Stimulated activated CD4-positive, alpha-beta T cell treated with anti-CD3 and anti-CD28 coated beads, Interleukin-4, amount 100 ng/mL, for 24 hours (primary cell): ENCODE measurements at regions not wholly inside any gene's neighbourhood (a gene's known extent, or its start where the extent isn't known, plus 50 kb on each side); places are given as distances from the start of the nearest gene placed in this dataset.
A peak's percentile ranks its signal among the peaks of the same experiment; 100 is the strongest.
"Not testable (repeated sequence)": the region's sequence is repeated elsewhere in the genome, so short reads cannot be mapped to it uniquely, and the experiment has no call there.

Source experiments
- DNase-seq: peaks from one replicate; pipeline ENCODE4 v3.0.0-alpha.2; 2020

DNA sequence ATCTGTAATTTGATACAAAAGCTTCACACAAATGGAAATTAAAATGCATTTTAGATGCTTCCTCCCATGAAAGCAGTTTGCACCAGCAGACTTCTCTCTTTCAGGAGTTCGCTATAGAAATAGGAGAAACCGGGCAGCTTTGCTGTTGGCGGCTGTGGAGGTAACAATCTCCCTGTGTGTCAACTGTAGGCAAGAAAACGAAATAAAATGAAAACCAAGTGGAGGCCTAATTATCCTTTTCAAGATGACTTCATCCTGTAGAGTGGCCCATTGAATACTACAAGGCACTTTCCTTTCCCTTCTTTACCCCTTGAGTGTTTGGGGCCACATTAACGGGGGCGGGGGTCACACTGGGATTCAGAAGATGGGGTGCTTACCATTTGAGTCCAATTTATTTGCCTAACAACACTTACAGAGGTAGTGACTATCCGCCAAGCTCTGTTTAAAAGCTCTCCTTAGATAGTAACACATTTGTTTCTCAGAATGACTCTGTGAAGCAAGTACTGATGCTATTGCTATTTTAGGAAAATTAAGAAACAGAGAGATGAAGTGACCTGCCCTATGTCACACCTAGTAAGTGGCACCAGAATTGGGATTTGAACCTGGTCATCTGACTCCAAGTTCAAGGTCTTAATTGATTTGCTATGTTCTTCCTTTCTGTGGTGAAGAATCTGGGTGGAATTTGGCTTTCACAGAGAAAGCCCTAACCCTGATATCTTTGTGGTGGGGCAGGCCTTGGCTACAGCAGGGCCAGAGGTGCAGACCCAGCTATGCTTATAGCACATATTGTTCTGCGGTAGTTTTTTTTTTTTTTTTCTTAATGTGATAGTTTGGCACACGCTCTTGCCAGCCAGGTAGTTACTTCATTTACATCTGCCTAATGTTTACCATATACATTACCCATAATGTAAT, 125.5 kb upstream of the MPHOSPH6 start:
- no peak for DNase-seq

- DNase-seq, result no peak
Measured at GRCh38 chr16:82293671-82294070, 123.6 kb upstream of the MPHOSPH6 start.

DNA sequence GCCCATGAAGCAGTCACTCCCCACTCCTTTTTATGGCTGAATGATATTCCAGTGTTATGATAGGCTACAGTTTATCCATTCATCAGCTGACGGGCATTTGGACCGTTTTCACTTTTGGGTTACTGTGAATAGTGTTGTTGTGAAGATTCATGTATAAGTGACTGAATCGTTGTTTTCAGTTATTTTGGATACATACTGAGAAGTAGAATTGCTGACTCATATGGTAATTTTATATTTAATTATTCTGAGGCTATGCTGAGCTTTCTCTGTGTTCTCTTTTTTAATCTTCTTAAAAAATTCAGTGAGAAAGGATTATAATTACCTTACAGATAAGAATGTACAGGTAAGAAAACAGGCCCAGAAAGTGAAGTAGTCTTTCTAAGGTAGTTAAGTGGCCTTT, 117.9 kb upstream of the MPHOSPH6 start:
- DNase-seq, result no peak

GRCh38 chr16:82282662-82283061, 112.6 kb upstream of the MPHOSPH6 start:
- no peak for DNase-seq

DNA sequence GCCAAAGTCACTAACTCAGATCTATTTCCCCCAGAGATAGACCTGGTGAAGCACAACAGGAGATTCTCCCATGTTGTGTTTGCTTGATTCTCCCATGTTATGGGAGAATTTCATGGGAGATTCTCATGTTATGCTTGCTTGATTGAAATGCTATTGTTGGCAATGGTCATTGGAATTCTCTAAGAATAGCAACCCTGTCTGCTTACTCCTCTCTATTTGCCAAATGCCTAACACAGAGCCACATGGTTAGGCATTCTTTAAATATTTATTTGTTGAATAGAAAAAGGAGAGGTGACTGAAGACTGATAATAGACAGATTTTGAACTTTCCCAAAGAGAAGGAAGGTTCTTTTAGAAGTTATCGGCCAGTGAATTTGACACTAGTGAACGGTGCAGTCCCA, 111.5 kb upstream of the MPHOSPH6 start:
- DNase-seq, result no peak

- DNase-seq, result no peak
Measured at GRCh38 chr16:82280867-82281266, 110.8 kb upstream of the MPHOSPH6 start.

DNA sequence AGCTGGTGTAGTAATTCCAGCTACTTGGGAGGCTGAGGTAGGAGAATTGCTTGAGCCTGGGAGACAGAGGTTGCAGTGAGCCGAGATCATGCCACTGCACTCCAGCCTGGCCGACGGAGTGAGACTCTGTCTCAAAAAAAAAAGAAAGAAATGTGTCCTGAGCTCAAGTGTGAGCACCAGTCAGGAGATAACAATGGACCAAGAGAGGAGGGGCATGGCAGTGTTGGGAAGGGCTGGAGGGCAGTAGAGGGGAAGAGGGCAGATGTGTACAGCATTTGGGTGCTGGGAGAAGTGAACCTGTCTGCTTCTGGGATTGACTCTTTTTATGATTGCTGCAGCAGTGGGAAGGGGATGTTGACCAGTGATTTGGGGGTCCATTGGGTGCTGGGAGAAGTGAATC, 105.3 kb upstream of the MPHOSPH6 start:
- DNase-seq, result not testable (repeated sequence)

DNA sequence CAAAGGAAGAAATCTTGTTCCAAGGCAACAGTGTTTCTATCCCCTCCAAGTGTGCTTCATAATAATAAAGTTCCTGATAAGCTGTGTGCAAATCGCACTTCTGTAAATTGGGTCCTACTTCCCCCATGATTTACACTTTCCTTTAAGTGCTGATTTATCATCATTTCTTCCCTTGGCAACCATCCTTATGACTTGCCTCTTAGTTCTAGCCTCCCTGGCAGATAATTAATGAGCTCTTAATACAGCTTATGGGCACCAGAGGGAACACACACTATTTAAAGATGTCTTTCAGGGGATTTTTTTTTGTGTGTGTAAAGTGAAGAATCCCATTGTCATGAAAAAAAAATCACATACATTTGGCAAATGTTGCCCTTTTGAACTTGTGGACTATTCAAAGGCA, 101.6 kb upstream of the MPHOSPH6 start:
- DNase-seq, result no peak

DNA sequence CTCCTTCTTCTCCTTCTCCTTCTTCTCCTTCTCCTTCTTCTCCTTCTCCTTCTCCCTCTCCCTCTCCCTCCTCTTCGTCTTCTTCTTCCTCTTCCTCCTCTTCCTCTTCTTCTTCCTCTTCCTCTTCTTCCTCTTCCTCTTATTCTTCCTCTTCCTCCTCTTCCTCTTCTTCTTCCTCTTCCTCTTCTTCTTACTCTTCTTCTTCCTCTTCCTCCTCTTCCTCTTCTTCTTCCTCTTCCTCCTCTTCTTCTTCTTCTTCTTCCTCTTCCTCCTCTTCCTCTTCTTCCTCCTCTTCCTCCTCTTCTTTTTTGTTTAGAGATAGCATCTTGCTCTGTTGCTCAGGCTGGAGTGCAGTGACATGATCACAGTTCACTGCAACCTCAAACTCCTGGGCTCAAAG, 97.7 kb upstream of the MPHOSPH6 start:
- not testable (repeated sequence) for DNase-seq

- no peak for DNase-seq
Measured at GRCh38 chr16:82265809-82266208, 95.8 kb upstream of the MPHOSPH6 start.

- no peak for DNase-seq
Measured at GRCh38 chr16:82264756-82265155, 94.7 kb upstream of the MPHOSPH6 start.

DNA sequence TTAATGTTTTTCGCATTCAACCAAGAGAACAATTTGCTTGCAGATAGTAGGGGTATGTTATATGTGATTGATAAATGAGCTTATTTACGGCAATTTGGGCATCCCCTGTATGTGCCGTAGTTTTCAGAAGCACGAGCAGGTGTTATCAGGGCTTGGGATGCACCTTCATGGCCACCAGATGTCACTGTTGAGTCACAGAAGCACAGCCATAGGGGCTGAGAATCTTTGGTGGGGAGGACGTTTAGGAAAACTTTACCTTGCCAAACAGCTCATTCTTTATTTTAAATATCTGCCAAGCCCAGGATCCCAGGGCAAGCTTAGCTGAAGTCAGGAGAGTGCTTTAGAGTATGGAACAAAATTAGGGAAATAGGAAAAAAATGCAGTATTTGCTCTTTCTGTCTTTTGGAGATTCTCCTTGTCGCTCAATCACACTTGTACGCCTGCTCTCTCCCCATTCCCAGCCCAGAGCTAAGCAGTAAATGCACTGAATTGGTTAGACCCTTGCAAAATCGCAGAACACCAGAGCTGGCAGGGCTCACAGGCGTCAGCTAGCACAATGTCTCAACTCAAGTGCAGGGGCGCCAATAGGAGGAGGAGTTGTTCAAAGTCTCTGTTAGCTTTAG, 93.6 kb upstream of the MPHOSPH6 start:
- DNase-seq, result peak; percentile 54

DNA sequence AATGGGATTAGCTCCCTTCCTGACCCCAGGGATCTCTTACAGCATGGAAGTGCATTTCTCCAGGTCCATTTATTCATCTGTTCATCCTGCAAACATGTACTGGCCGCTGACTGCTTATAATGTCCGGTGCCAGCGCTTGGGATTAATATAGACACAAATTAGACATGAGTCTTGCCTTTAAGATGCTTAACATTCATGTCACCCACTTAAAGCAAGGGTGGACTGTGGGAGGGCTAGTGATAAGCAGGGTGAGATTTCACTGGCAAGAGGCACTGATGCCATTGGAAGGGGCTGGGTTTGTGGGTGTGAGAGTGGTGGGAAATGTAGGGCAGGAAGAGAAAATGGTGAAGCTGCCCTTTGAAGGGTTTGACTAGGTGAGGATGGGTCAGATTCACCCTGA, 92.2 kb upstream of the MPHOSPH6 start:
- DNase-seq, result no peak

GRCh38 chr16:82260212-82260795, 90.3 kb upstream of the MPHOSPH6 start:
- no peak for DNase-seq

DNA sequence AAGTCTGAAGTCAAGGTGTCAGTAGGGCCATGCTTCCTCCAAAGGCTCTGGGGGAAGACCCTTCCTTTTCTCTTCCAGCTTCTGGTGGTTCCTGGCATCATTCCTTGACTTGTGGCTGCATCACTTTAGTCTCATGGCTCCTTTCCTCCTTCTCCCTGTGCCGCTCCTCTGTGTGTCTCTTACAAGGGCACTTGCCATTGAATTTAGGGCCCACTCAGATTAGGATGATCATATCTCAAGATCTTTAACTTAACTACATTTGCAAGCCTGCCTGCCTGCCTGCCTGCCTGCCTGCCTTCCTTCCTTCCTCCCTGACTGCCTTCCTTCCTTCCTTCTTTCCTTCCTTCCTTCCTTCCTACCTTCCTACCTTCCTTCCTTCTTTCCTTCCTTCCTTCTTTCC, 89.7 kb upstream of the MPHOSPH6 start:
- DNase-seq, result no peak

- no peak for DNase-seq
Measured at GRCh38 chr16:82257990-82258389, 88.0 kb upstream of the MPHOSPH6 start.

DNA sequence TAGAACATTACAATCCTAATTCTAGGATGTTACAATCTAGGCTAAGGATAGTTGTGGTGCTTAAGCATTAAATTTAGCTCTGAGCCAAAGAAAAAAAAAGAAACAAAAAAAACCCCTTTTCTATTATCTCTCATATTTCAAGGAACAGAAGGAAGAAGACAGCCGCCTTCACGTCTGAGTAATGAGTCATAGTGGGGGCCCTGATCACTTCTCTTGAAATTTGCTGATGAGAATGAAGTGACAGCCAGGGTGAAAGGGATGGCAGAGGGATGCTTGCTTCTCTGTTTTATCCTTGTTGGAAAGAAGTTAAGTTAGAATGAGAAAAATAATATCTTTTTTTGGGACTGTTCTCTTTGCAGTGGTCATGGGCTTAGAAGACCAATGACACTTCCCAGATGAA, 82.6 kb upstream of the MPHOSPH6 start:
- no peak for DNase-seq

GRCh38 chr16:82248677-82249076, 78.7 kb upstream of the MPHOSPH6 start:
- DNase-seq, result no peak

DNA sequence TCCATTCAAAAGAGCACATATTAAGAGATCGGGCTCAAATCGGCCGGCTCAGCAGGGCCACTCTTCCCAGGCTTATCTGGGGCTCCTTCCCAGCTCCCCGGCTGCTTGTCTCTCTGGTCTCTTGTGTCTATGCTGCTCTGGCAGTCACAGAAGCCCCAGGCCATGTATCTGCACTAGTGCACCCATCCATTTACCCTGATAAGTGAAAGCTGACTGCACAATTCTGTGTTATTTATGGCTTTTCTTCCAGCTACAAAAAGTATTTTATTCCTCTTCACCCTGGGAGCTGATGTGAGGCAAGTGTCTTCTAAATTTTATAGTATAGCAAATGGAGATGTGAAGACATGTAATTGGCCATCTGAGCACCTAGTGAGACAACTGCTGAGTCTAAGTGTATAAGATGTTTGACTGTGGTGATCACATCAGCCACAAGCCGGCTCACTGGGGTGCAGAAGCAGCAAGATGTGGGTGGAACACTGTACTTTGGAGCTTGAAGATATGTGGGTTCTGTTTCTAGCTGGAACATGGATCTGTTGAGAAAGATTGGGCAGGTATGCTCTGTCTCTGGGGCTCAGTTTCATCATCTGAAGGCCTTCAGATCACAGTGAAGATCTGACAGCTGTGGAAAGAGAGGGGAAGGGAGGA, 78.1 kb upstream of the MPHOSPH6 start:
- DNase-seq, result no peak

GRCh38 chr16:82242201-82242600, 72.2 kb upstream of the MPHOSPH6 start:
- no peak for DNase-seq

- DNase-seq, result no peak
Measured at GRCh38 chr16:82241469-82242052, 71.5 kb upstream of the MPHOSPH6 start.

GRCh38 chr16:82240111-82240510, 70.1 kb upstream of the MPHOSPH6 start:
- DNase-seq, result no peak

- DNase-seq, result no peak
Measured at GRCh38 chr16:82236875-82237274, 66.9 kb upstream of the MPHOSPH6 start.
